A673 (cell line): ENCODE measurements at regions not wholly inside any gene's neighbourhood (a gene's known extent, or its start where the extent isn't known, plus 50 kb on each side); places are given as distances from the start of the nearest gene placed in this dataset.

Experiments
- CTCF ChIP-seq: fragments of 300-800, 200-600 bp; sonication (generic); conservative IDR thresholded peaks from 2 replicates; pipeline ENCODE4 v1.5.1; 2017; ENCODE audit warnings: low read depth, mild to moderate bottlenecking, antibody characterized with exemption, low read length, moderate library complexity, mixed read lengths
- EZH2 ChIP-seq: fragments of 200-600 bp; sonication (generic); IDR thresholded peaks from 2 replicates; pipeline ENCODE4 v1.6.1; 2017; ENCODE audit warnings: borderline replicate concordance, low read depth, mild to moderate bottlenecking, mixed read lengths, antibody characterized with exemption, low read length; ENCODE audit not compliant: poor library complexity, severe bottlenecking

- no peak for TF ChIP-seq CTCF
- TF ChIP-seq EZH2 = no peak
These were observed 156.2 kb upstream of the PPP1R2C start for GRCh38 chrX:42934020-42934726.
